GM19099 (cell line): ENCODE measurements at regions not wholly inside any gene's neighbourhood (a gene's known extent, or its start where the extent isn't known, plus 50 kb on each side); places are given as distances from the start of the nearest gene placed in this dataset.
A peak's percentile ranks its signal among the peaks of the same experiment; 100 is the strongest.

Experiments used
- POLR2A ChIP-seq: IDR thresholded peaks from 3 replicates; pipeline ENCODE4 v1.6.1; 2011; ENCODE audit warnings: low read depth; ENCODE audit not compliant: insufficient read length; ENCODE audit errors: extremely low read depth

- no peak for TF ChIP-seq POLR2A
These were observed 317.9 kb downstream of the PCNX1 start for GRCh38 chr14:71225113-71225512.

- no peak for TF ChIP-seq POLR2A
These were observed 321.5 kb downstream of the PCNX1 start for GRCh38 chr14:71228711-71229110.

- no peak for TF ChIP-seq POLR2A
These were observed 322.6 kb downstream of the PCNX1 start for GRCh38 chr14:71229875-71230274.

GRCh38 chr14:71230897-71231296 is 323.6 kb downstream of the PCNX1 start:
- TF ChIP-seq POLR2A = no peak

GRCh38 chr14:71231521-71232393 is 324.5 kb downstream of the PCNX1 start:
- peak; percentile 36 for TF ChIP-seq POLR2A

- no peak for TF ChIP-seq POLR2A
These were observed 325.2 kb downstream of the PCNX1 start for GRCh38 chr14:71232506-71232905.

GRCh38 chr14:71235875-71236274 is 328.6 kb downstream of the PCNX1 start:
- no peak for TF ChIP-seq POLR2A

- TF ChIP-seq POLR2A = no peak
These were observed 329.2 kb downstream of the PCNX1 start for GRCh38 chr14:71236487-71236886.

- TF ChIP-seq POLR2A = no peak
These were observed 330.3 kb downstream of the PCNX1 start for GRCh38 chr14:71237556-71237955.

GRCh38 chr14:71238835-71239234 is 331.6 kb downstream of the PCNX1 start:
- TF ChIP-seq POLR2A = no peak

GRCh38 chr14:71240171-71240570 is 332.9 kb downstream of the PCNX1 start:
- TF ChIP-seq POLR2A = no peak

GRCh38 chr14:71240866-71241520 is 333.7 kb downstream of the PCNX1 start:
- TF ChIP-seq POLR2A = no peak

GRCh38 chr14:71242237-71242748 is 335.0 kb downstream of the PCNX1 start:
- no peak for TF ChIP-seq POLR2A

GRCh38 chr14:71243697-71244096 is 336.4 kb downstream of the PCNX1 start:
- no peak for TF ChIP-seq POLR2A

- no peak for TF ChIP-seq POLR2A
These were observed 337.1 kb downstream of the PCNX1 start for GRCh38 chr14:71244341-71244740.
